Adrenal gland (tissue), 5 donors: ENCODE measurements at regions not wholly inside any gene's neighbourhood (a gene's known extent, or its start where the extent isn't known, plus 50 kb on each side); places are given as distances from the start of the nearest gene placed in this dataset.

ENCODE experiments used
- CTCF ChIP-seq, 6 experiments: fragments of 450-650 bp in 4 of 6; fragments of 200-600 bp in 2 of 6; sonication (generic) in 1 of 6; IDR thresholded peaks; 1 replicate in 5 of 6; 2 replicates in 1 of 6; pipeline versions ENCODE4 v1.5.1 to v1.8.0; 2016 to 2021; ENCODE audit warnings: antibody characterized with exemption in 6 of 6, mild to moderate bottlenecking in 2 of 6, moderate library complexity in 1 of 6
- POLR2A ChIP-seq, 2 donors: fragments of 450-650 bp; IDR thresholded peaks; one replicate each; pipeline ENCODE4 v1.6.1; 2017; ENCODE audit warnings: antibody characterized with exemption in 2 of 2, mild to moderate bottlenecking in 2 of 2, moderate library complexity in 1 of 2
- donor health status: DM: no; HTN: no; CAD: no.

- TF ChIP-seq CTCF (IDR thresholded peaks at IDR 0.05) (no peak), POLR2A (IDR thresholded peaks at IDR 0.05) (no peak)
These were observed 1554.9 kb downstream of the SI start for GRCh38 chr3:163523375-163523774.
